ENCODE measurements at regions not wholly inside any gene's neighbourhood (a gene's known extent, or its start where the extent isn't known, plus 50 kb on each side); places are given as distances from the start of the nearest gene placed in this dataset.

DNA sequence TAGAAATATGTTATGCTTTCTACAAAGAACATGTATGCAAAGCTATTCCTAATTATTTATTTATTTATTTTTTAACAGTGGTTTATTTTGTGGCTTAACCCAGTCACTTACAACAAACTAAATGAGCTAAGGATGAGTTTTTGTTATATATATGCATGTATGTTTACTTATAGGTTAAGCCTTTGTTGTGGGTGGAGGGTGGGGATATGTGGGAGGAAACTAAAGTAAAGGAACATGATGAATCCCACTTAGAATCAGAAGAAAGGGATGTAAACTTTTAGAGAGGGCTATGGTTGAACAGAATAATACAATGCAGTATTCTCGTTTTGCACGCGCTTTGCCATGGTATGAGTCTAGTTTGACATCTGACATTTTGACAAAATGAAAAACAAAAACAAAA lies 321.0 kb upstream of the RUNX1 start:
- TF ChIP-seq CTCF (IDR thresholded peaks at IDR 0.05) = no peak
- no peak for TF ChIP-seq POLR2A (IDR thresholded peaks at IDR 0.05)
